T-helper 2 cell treated with Interferon-gamma antibody and Interleukin-4, amounts not matched to agents 5 μg/mL and 100 μg/mL, for 36 hours (primary cell): ENCODE measurements at regions not wholly inside any gene's neighbourhood (a gene's known extent, or its start where the extent isn't known, plus 50 kb on each side); places are given as distances from the start of the nearest gene placed in this dataset.
"Not testable (repeated sequence)": the region's sequence is repeated elsewhere in the genome, so short reads cannot be mapped to it uniquely, and the experiment has no call there.

ENCODE experiments used
- DNase-seq: peaks from one replicate; pipeline ENCODE4 v3.0.0; 2021; ENCODE audit warnings: low spot score
- H3K27ac Mint-ChIP-seq: one replicate; pipeline ENCODE4 v1.8.0; 2021; ENCODE audit warnings: mild to moderate bottlenecking, mixed read lengths
- H3K27me3 Mint-ChIP-seq: one replicate; pipeline ENCODE4 v1.8.0; 2021; ENCODE audit warnings: low read depth, mixed read lengths
- H3K36me3 Mint-ChIP-seq: one replicate; pipeline ENCODE4 v1.8.0; 2021; ENCODE audit warnings: low read depth, mixed read lengths
- H3K4me1 Mint-ChIP-seq: one replicate; pipeline ENCODE4 v1.8.0; 2021; ENCODE audit warnings: low read depth, mixed read lengths
- H3K4me3 Mint-ChIP-seq: one replicate; pipeline ENCODE4 v1.8.0; 2022; ENCODE audit warnings: mild to moderate bottlenecking, moderate library complexity, mixed read lengths
- H3K9me3 Mint-ChIP-seq: one replicate; pipeline ENCODE4 v1.8.0; 2021; ENCODE audit warnings: mixed read lengths

DNA sequence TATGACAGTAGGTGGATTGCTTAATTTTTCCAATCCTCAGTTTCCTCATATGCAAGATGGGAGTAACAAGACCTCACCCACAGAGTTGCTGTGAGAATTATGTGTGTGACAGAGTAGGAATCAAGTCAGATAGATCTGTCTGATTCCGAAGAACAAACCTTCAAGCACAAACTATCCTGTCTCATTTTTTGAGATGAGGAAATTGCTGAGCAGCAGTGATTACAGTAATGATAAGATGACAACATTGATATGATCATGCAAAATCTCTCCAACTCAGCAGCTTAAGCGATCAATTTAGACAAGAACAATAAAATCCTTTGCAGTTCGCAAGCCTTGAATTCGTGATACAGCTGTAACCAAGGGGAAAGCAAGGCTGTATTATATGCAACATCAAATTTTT is 474.1 kb downstream of the OMA1 start:
- DNase-seq, result no peak
- Mint-ChIP-seq H3K4me1 (no peaks in the 10 kb centered on the region), H3K36me3 (no peaks in the 10 kb centered on the region), H3K4me3 (no peak overlapping the region), H3K9me3 (no peaks in the 10 kb centered on the region), H3K27ac (no peak overlapping the region), H3K27me3 (no peaks in the 10 kb centered on the region)

GRCh38 chr1:58067082-58067481 is 479.4 kb downstream of the OMA1 start:
- Mint-ChIP-seq H3K27ac (no peak overlapping the region), H3K4me1 (no peaks in the 10 kb centered on the region), H3K27me3 (no peaks in the 10 kb centered on the region), H3K4me3 (no peak overlapping the region), H3K9me3 (no peaks in the 10 kb centered on the region), H3K36me3 (no peaks in the 10 kb centered on the region)
- DNase-seq, result no peak

- Mint-ChIP-seq H3K27me3 (no peaks in the 10 kb centered on the region), H3K4me3 (no peak overlapping the region), H3K36me3 (no peaks in the 10 kb centered on the region), H3K27ac (no peak overlapping the region), H3K9me3 (no peaks in the 10 kb centered on the region), H3K4me1 (no peaks in the 10 kb centered on the region)
- DNase-seq, result no peak
Measured at GRCh38 chr1:58065520-58065919, 481.0 kb downstream of the OMA1 start.

- Mint-ChIP-seq H3K4me1 (no peaks in the 10 kb centered on the region), H3K27me3 (no peaks in the 10 kb centered on the region), H3K27ac (no peak overlapping the region), H3K9me3 (no peaks in the 10 kb centered on the region), H3K36me3 (no peaks in the 10 kb centered on the region), H3K4me3 (no peak overlapping the region)
- no peak for DNase-seq
Measured at GRCh38 chr1:58064166-58064565, 482.4 kb downstream of the OMA1 start.

GRCh38 chr1:58063095-58063494 is 483.4 kb downstream of the OMA1 start:
- Mint-ChIP-seq H3K27ac (no peak overlapping the region), H3K27me3 (no peaks in the 10 kb centered on the region), H3K4me3 (no peak overlapping the region), H3K9me3 (no peaks in the 10 kb centered on the region), H3K36me3 (no peaks in the 10 kb centered on the region), H3K4me1 (no peaks in the 10 kb centered on the region)
- no peak for DNase-seq

GRCh38 chr1:58062635-58063034 is 483.9 kb downstream of the OMA1 start:
- no peak overlapping the region for H3K27ac Mint-ChIP-seq
- H3K36me3 Mint-ChIP-seq, result no peaks in the 10 kb centered on the region
- no peak overlapping the region for H3K4me3 Mint-ChIP-seq
- no peaks in the 10 kb centered on the region for H3K9me3 Mint-ChIP-seq
- DNase-seq, result no peak
- H3K27me3 Mint-ChIP-seq, result no peaks in the 10 kb centered on the region
- no peaks in the 10 kb centered on the region for H3K4me1 Mint-ChIP-seq

GRCh38 chr1:58060559-58061170 is 485.9 kb downstream of the OMA1 start:
- no peak overlapping the region for H3K27ac Mint-ChIP-seq
- H3K36me3 Mint-ChIP-seq, result no peaks in the 10 kb centered on the region
- H3K4me3 Mint-ChIP-seq, result no peak overlapping the region

GRCh38 chr1:58059789-58060188 is 486.7 kb downstream of the OMA1 start:
- Mint-ChIP-seq H3K9me3 (no peaks in the 10 kb centered on the region), H3K36me3 (no peaks in the 10 kb centered on the region), H3K27ac (no peak overlapping the region), H3K4me1 (no peaks in the 10 kb centered on the region), H3K4me3 (no peak overlapping the region), H3K27me3 (no peaks in the 10 kb centered on the region)
- no peak for DNase-seq

More at GRCh38 chr1:58060559-58061170, 485.9 kb downstream of the OMA1 start:
- no peak for DNase-seq
- no peaks in the 10 kb centered on the region for H3K4me1 Mint-ChIP-seq
- no peaks in the 10 kb centered on the region for H3K9me3 Mint-ChIP-seq
- no peaks in the 10 kb centered on the region for H3K27me3 Mint-ChIP-seq

DNA sequence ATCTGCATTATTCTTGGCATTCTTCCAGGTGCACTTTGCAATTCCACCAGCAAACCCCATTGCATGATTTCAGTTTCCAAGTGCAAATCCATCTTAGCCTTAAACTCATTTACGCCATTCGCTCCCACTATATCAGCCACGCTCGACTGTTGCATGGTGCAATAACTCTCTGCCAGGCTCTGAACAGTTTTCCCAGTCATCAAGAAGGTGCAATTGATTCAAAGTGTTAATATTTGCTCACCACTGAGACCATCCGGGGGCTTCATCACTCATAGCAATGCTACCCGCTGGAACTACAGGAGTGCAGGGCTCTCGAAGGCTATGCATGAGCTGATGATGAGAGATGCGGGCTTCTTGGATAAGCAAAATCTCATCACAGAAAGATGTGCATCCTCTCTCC is 488.2 kb downstream of the OMA1 start:
- no peak for DNase-seq
- H3K9me3 Mint-ChIP-seq, result no peaks in the 10 kb centered on the region
- no peaks in the 10 kb centered on the region for H3K36me3 Mint-ChIP-seq
- H3K4me3 Mint-ChIP-seq, result no peak overlapping the region
- no peaks in the 10 kb centered on the region for H3K4me1 Mint-ChIP-seq
- H3K27ac Mint-ChIP-seq, result no peak overlapping the region
- H3K27me3 Mint-ChIP-seq, result no peaks in the 10 kb centered on the region

DNA sequence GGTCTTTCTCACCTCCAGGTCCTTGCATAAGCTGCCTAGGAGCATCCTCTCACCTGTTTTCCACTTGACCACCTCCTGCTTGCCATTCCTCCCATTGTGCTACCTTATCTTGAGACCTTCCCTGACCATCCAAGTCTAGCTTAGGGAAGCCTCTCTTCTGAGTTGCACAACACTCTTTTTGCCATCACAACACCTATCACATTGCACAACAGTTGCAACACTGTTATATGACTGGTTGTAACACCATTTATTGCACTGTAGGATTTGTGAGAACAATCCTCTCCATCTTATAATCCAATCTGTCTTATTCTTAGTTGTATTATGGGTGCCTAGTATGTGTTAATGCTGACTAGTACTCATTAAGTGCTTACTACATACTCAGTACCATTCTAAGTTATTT is 488.7 kb downstream of the OMA1 start:
- no peak overlapping the region for H3K27ac Mint-ChIP-seq
- H3K4me1 Mint-ChIP-seq, result no peaks in the 10 kb centered on the region
- H3K36me3 Mint-ChIP-seq, result no peaks in the 10 kb centered on the region
- H3K9me3 Mint-ChIP-seq, result no peaks in the 10 kb centered on the region
- H3K4me3 Mint-ChIP-seq, result no peak overlapping the region
- no peaks in the 10 kb centered on the region for H3K27me3 Mint-ChIP-seq
- DNase-seq, result no peak

DNA sequence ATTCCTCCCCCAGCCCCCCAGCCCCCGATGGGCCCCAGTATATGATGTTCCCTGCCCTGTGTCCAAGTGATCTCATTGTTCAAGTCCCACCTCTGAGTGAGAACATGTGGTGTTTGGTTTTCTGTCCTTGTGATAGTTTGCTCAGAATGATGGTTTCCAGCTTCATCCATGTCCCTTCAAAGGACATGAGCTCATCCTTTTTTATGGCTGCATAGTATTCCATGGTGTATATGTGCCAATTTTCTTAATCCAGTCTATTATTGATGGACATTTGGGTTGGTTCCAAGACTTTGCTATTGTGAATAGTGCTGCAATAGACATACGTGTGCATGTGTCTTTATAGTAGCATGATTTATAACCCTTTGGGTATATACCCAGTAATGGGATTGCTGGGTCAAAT is 495.3 kb downstream of the OMA1 start:
- H3K9me3 Mint-ChIP-seq, H3K27me3 Mint-ChIP-seq, H3K36me3 Mint-ChIP-seq, H3K27ac Mint-ChIP-seq, H3K4me1 Mint-ChIP-seq, H3K4me3 Mint-ChIP-seq, DNase-seq: not testable (repeated sequence)

GRCh38 chr1:58047265-58047858 is 499.2 kb downstream of the OMA1 start:
- H3K9me3 Mint-ChIP-seq, result no peaks in the 10 kb centered on the region
- no peaks in the 10 kb centered on the region for H3K4me1 Mint-ChIP-seq
- no peak overlapping the region for H3K27ac Mint-ChIP-seq
- no peaks in the 10 kb centered on the region for H3K27me3 Mint-ChIP-seq
- no peaks in the 10 kb centered on the region for H3K36me3 Mint-ChIP-seq
- no peak for DNase-seq
- no peak overlapping the region for H3K4me3 Mint-ChIP-seq

GRCh38 chr1:58045094-58045705 is 501.3 kb downstream of the OMA1 start:
- no peaks in the 10 kb centered on the region for H3K27me3 Mint-ChIP-seq
- DNase-seq, result no peak
- H3K9me3 Mint-ChIP-seq, result no peaks in the 10 kb centered on the region
- H3K36me3 Mint-ChIP-seq, result no peaks in the 10 kb centered on the region
- no peak overlapping the region for H3K4me3 Mint-ChIP-seq
- H3K27ac Mint-ChIP-seq, result no peak overlapping the region
- no peaks in the 10 kb centered on the region for H3K4me1 Mint-ChIP-seq

- Mint-ChIP-seq H3K9me3 (no peaks in the 10 kb centered on the region), H3K4me3 (no peak overlapping the region), H3K27me3 (no peaks in the 10 kb centered on the region), H3K27ac (no peak overlapping the region), H3K4me1 (no peaks in the 10 kb centered on the region), H3K36me3 (no peaks in the 10 kb centered on the region)
- no peak for DNase-seq
Measured at GRCh38 chr1:58041621-58042020, 504.9 kb downstream of the OMA1 start.

DNA sequence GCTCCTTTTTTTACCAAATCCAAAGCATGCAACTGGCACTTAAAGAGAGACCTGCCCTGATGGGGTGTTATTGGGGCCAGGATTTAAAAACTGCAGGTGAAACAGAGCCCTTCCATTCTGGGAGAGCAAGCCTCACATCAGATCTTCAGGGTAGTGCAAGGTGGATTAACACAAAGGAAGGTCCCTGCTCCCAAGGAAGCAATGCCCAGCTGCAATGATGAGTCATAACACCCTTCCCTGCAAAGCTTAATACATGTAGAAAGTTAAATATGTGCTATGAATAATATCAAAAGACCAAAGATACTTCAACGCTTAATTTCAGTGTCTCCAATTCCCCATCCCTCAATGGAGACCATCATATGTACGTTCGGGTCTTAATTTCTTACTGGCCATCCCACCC is 508.0 kb downstream of the OMA1 start:
- Mint-ChIP-seq H3K9me3 (no peaks in the 10 kb centered on the region), H3K4me1 (no peaks in the 10 kb centered on the region), H3K27ac (no peak overlapping the region), H3K36me3 (no peaks in the 10 kb centered on the region), H3K27me3 (no peaks in the 10 kb centered on the region), H3K4me3 (no peak overlapping the region)
- DNase-seq, result no peak
